OCI-LY3 (cell line): ENCODE measurements at regions not wholly inside any gene's neighbourhood (a gene's known extent, or its start where the extent isn't known, plus 50 kb on each side); places are given as distances from the start of the nearest gene placed in this dataset.

ENCODE experiments used
- H2AFZ ChIP-seq: fragments of 200-600, 300-600 bp; shearing (Covaris generic); 2 replicates; pipeline ENCODE4 v1.6.0; 2014; ENCODE audit warnings: antibody characterized with exemption, low read depth, low read length
- H3K27ac ChIP-seq: fragments of 200-600, 300-600 bp; sonication (generic); 2 replicates; pipeline ENCODE4 v1.5.1; 2014; ENCODE audit warnings: mild to moderate bottlenecking, low read length, moderate library complexity, mixed read lengths
- H3K27me3 ChIP-seq: fragments of 200-600, 300-600 bp; sonication (generic); 2 replicates; pipeline ENCODE4 v1.6.1; 2014; ENCODE audit warnings: low read depth, low read length, mixed read lengths
- H3K36me3 ChIP-seq: fragments of 200-600, 300-600 bp; sonication (generic); replicated peaks from 2 replicates; pipeline ENCODE3; 2014; ENCODE audit warnings: low read depth, low read length, mixed read lengths
- H3K4me1 ChIP-seq: fragments of 300-600, 200-600 bp; sonication (generic); 2 replicates; pipeline ENCODE4 v1.6.1; 2014; ENCODE audit warnings: low read length, mixed read lengths
- H3K4me2 ChIP-seq: fragments of 200-600, 300-600 bp; sonication (generic); 2 replicates; pipeline ENCODE4 v1.6.1; 2014; ENCODE audit warnings: low read length, mixed read lengths
- H3K4me3 ChIP-seq: fragments of 300-600, 200-600 bp; sonication (generic); 2 replicates; pipeline ENCODE4 v1.5.1; 2014; ENCODE audit warnings: antibody characterized with exemption, mild to moderate bottlenecking, low read length, moderate library complexity
- H3K79me2 ChIP-seq: fragments of 300-600, 200-600 bp; shearing (Covaris generic); 2 replicates; pipeline ENCODE4 v1.6.1; 2014; ENCODE audit warnings: mild to moderate bottlenecking, low read length, mixed read lengths
- H3K9ac ChIP-seq: fragments of 300-600, 200-600 bp; shearing (Covaris generic); 2 replicates; pipeline ENCODE4 v1.6.0; 2014; ENCODE audit warnings: mild to moderate bottlenecking, low read length, moderate library complexity
- H3K9me3 ChIP-seq: fragments of 200-600, 300-600 bp; shearing (Covaris generic); 2 replicates; pipeline ENCODE4 v1.6.1; 2014; ENCODE audit warnings: low read length, mixed read lengths; ENCODE audit not compliant: insufficient read depth
- H4K20me1 ChIP-seq: fragments of 200-600, 300-600 bp; sonication (generic); 2 replicates; pipeline ENCODE4 v1.6.1; 2016; ENCODE audit warnings: low read length, mixed read lengths; ENCODE audit not compliant: insufficient read depth
- EZH2phosphoT487 ChIP-seq: fragments of 200-600 bp; shearing (Covaris generic); IDR thresholded peaks from 2 replicates; pipeline ENCODE4 v1.6.1; 2018; ENCODE audit warnings: antibody characterized with exemption, mixed run types, low read depth
- TF ChIP-seq, protein P1 (sequence below): fragments of 200-600, 300-600 bp; sonication (generic); IDR thresholded peaks from 2 replicates; pipeline ENCODE4 v1.5.1; 2014; ENCODE audit warnings: antibody characterized with exemption, low read length, low read depth

DNA sequence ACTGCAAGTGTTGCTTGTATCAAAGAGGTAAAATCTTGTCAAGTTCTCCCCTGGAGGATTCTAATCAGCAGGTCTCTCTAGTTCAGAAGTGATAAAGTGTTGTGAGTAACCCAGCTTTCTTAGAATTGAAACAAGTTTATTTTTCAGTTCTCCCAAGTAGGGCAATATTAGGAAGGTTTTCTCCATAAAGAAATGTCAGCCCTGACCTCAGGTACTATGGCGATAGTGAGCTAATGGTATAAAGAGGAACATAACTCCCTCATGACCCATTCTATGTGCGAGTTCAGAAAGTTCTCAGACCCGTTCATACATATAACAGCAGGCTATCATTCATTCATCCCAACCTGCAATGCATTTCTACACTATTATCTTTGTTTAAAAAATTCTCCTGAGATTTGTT is 421.1 kb upstream of the SETBP1 start:
- no peaks in the 10 kb centered on the region for H3K4me1 ChIP-seq
- no peaks in the 10 kb centered on the region for H4K20me1 ChIP-seq
- H3K27ac ChIP-seq: no peak overlapping the region
- H3K36me3 ChIP-seq: no peaks in the 10 kb centered on the region
- no peaks in the 10 kb centered on the region for H3K27me3 ChIP-seq
- no peaks in the 10 kb centered on the region for H3K79me2 ChIP-seq
- H3K4me2 ChIP-seq: no peak overlapping the region
- no peak overlapping the region for H3K4me3 ChIP-seq
- TF ChIP-seq EZH2phosphoT487: no peak
- TF ChIP-seq, protein P1, sequence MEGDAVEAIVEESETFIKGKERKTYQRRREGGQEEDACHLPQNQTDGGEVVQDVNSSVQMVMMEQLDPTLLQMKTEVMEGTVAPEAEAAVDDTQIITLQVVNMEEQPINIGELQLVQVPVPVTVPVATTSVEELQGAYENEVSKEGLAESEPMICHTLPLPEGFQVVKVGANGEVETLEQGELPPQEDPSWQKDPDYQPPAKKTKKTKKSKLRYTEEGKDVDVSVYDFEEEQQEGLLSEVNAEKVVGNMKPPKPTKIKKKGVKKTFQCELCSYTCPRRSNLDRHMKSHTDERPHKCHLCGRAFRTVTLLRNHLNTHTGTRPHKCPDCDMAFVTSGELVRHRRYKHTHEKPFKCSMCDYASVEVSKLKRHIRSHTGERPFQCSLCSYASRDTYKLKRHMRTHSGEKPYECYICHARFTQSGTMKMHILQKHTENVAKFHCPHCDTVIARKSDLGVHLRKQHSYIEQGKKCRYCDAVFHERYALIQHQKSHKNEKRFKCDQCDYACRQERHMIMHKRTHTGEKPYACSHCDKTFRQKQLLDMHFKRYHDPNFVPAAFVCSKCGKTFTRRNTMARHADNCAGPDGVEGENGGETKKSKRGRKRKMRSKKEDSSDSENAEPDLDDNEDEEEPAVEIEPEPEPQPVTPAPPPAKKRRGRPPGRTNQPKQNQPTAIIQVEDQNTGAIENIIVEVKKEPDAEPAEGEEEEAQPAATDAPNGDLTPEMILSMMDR: no peak
- no peak overlapping the region for H3K9ac ChIP-seq
- H2AFZ ChIP-seq: no peak overlapping the region
- H3K9me3 ChIP-seq: peaks cover 12% of the 10 kb centered on the region; the same call in 1 of the 2 replicates

DNA sequence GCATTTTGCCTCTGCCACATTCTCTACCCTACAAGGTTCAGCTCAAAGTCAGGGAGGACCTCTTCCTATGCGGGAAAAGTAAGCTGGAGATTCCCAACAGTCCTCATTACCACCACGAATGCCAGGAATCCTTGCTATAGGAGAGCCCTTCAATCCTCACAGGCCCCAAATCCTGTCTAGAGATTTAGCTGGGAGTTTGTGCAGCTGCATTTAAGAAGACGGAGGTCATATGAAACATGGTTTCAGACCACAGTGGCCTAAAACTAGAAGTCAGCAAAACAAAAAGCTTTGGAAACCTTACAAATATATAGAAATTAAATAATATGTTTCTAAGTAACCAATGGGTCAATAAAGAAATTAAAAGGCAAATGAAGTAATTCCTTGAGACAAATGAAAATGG is 415.3 kb upstream of the SETBP1 start:
- H3K9me3 ChIP-seq: peaks cover 12% of the 10 kb centered on the region; the same call in 1 of the 2 replicates
- no peak overlapping the region for H3K4me3 ChIP-seq
- H3K4me2 ChIP-seq: no peak overlapping the region
- H3K79me2 ChIP-seq: no peaks in the 10 kb centered on the region
- H2AFZ ChIP-seq: no peak overlapping the region
- H3K36me3 ChIP-seq: no peaks in the 10 kb centered on the region
- H3K9ac ChIP-seq: no peak overlapping the region
- no peaks in the 10 kb centered on the region for H3K27me3 ChIP-seq
- H4K20me1 ChIP-seq: no peaks in the 10 kb centered on the region
- TF ChIP-seq, protein P1: no peak
- TF ChIP-seq EZH2phosphoT487: no peak
- no peaks in the 10 kb centered on the region for H3K4me1 ChIP-seq
- no peak overlapping the region for H3K27ac ChIP-seq

DNA sequence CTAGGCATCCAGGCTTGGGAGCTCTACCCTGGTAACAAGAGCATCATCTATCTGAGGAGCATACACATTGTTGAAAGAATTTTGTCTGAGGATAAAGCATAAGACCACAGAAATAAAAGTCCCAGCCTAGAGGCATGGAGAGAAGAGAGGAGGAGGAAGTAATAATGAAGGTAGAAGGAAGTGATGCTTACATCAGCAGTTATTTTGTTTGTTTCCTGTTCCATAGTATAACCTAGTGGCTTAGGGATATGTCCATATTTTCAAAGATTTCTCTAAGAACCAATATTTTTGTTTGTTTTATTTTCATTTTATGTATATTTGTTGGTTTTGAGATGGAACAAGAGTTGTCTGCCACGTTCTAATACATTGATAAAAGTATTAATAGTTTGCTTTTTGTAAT is 407.4 kb upstream of the SETBP1 start:
- Histone ChIP-seq H3K79me2 (no peaks in the 10 kb centered on the region), H3K27ac (no peak overlapping the region), H3K4me3 (no peak overlapping the region), H3K27me3 (no peaks in the 10 kb centered on the region), H2AFZ (no peak overlapping the region), H3K36me3 (no peaks in the 10 kb centered on the region), H3K9me3 (no peaks in the 10 kb centered on the region), H3K9ac (no peak overlapping the region), H4K20me1 (no peaks in the 10 kb centered on the region), H3K4me2 (no peak overlapping the region), H3K4me1 (no peaks in the 10 kb centered on the region)
- TF ChIP-seq, protein P1: no peak
- no peak for TF ChIP-seq EZH2phosphoT487

DNA sequence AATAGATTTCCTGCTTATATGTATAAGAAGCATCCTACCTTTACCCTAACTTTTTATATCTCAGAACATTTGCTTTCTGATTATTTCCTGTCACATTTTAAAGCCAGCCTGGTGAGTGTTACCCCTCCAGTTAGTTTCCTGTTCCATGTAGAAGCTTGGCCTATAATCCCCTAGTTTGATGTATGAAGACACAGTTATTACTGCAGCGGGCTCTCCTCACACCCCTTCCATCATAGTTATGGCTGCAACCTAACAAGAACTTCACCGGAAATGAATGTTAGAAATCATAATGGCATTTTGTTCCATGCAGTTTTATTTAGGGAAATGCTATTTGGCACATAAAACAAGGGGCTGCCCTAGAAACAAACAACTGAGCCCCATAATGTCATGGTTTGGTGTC is 400.2 kb upstream of the SETBP1 start:
- Histone ChIP-seq H3K4me3 (no peak overlapping the region), H3K9me3 (no peaks in the 10 kb centered on the region), H3K36me3 (no peaks in the 10 kb centered on the region), H3K79me2 (no peaks in the 10 kb centered on the region), H3K4me2 (no peak overlapping the region), H3K4me1 (no peaks in the 10 kb centered on the region), H2AFZ (no peak overlapping the region), H4K20me1 (no peaks in the 10 kb centered on the region), H3K27me3 (no peaks in the 10 kb centered on the region), H3K27ac (no peak overlapping the region), H3K9ac (no peak overlapping the region)
- TF ChIP-seq, protein P1: no peak
- TF ChIP-seq EZH2phosphoT487: no peak
